HG02884 (cell line): ENCODE measurements at regions not wholly inside any gene's neighbourhood (a gene's known extent, or its start where the extent isn't known, plus 50 kb on each side); places are given as distances from the start of the nearest gene placed in this dataset.

Experiments used
- ATAC-seq: cut with Tn5 transposase; IDR thresholded peaks from one replicate; pipeline ENCODE4 v1.9.1; 2021; ENCODE audit warnings: mild to moderate bottlenecking, moderate library complexity; ENCODE audit not compliant: unreplicated experiment

DNA sequence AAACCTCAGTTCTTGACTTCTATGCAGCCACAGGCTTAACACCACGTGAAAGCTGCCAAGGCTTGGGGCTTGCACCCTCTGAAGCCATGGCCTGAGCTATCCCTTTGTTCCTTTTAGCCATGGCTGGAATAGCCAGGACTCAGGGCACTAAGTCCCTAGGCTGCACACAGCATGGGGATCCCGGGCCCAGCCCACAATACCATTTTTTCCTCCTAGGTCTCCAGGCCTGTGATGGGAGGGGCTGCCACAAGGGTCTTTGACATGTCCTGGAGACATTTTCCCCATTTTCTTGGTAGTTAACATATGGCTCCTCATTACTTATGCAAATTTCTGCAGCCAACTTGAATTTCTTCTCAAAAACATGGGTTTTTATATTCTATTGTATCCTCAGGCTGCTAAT lies 619.1 kb downstream of the NYAP2 start:
- ATAC-seq, result no peak

DNA sequence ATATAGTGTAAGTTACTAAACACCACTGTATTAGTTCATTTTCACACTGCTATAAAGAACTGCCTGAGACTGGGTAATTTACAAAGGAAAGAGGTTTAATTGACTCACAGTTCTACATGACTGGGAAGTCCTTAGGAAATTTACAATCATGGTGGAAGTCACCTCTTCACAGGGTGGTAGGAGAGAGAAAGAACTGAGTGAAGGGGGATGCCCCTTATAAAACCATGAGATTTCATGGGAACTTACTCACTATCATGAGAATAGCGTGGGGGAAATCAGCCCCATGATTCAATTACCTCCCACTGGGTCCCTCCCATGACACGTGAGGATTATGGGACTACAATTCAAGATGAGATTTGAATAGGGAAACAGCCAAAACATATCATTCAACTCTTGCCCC lies 618.0 kb downstream of the NYAP2 start:
- ATAC-seq, result no peak

DNA sequence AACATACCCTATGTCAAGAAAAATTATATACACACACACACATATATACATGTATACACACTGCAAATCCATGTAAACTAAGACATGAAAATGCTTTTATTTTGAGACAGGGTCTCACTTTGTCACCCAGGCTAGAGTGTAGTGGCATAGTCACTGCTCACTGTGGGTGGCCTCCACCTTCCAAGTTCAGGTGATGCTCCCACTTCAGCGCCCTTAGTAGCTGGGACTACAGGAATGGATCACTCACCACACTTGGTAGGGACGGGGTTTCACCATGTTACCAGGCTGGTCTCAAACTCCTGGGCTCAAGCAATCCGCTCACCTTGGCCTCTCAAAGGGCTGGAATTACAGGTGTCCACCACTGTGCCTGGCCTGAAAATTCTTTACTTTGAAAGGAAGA lies 617.6 kb downstream of the NYAP2 start:
- ATAC-seq, result no peak

DNA sequence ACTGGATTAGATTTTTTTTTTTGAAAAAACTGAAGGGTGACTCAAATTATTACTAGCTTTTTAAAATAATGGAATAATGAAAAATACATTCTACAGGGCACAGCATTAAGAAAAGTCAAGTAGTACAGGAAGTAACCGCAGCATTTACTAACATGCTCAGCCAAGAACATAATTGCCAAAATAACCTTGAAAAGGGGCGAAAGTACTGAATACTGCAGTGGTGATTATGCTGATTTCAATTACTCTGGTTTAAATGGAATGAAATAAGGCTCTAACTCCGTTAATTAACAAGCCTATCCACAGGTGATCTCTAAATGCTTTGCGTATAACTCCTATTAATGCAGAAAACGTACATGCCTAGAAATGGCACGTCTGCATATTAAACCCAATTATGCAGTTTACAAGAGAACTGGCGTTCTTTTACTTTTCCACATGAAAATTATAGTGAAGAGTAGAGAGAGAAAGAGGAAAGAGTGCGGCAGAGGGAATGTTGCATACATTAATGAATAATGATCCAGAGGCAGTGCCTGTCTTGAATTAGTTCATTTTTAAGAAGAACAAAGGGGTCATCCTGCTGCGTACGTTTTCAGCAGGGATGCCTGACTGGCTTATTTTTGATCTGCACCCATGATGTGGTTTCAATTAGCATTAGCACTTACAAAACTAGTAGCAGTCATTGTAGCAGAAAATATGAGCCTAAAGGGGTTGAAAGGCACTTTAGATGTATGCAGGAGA lies 612.4 kb downstream of the NYAP2 start:
- ATAC-seq, result no peak

DNA sequence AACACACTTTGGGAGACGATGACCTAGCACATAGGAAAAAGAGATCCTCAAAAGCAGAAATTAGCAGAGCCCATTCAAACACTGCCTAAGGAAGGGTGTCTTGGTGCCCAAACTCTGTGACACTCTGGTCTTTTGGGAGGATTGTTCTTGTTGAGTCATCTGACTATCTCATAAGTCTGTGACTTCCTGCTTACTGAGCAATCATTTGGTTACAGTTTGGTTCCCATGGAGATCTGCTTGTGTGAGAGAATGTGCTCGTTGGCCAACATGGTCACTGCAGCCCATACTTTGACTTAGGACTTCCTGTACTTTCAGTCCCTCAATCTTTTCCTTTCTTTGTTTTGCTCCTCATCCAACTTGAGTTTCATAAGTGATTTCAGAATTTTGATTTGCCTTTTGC lies 602.9 kb downstream of the NYAP2 start:
- ATAC-seq, result no peak

DNA sequence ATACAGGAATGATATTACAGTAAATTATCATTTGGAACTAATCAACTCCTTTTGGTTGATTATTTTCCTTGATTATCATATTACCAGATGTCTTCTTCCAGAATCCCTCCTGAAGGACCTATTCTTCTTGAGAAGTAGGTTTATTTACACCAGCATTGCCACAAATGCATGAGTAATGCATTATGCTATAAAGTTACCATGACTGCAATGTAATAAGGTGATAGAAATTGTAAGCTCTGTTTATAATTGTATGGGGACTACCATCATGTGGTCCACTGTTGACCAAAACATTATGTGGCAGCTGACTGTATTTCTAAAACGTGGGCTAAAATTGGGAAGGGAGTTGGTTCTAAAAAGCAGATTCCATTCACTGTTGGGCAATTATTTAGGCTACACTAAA lies 602.2 kb downstream of the NYAP2 start:
- no peak for ATAC-seq

DNA sequence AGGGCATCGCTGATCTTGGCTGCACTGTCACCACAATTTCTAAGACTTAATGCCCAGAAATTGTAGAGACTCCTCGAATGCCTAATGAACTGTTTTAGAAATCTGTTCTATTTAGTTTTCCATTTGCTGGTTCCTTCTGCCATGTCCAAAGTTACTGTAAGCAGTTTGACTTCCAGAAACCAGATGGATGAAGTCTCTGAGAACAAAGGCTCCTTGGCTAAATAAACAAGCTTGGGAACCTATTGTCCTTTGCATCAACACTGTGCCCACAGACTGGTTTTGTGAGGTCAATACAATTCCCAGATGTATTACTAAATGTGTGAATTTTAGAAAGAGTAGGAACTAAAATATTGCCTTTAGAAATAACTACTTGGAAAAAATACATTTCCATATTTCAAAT lies 600.2 kb downstream of the NYAP2 start:
- no peak for ATAC-seq

DNA sequence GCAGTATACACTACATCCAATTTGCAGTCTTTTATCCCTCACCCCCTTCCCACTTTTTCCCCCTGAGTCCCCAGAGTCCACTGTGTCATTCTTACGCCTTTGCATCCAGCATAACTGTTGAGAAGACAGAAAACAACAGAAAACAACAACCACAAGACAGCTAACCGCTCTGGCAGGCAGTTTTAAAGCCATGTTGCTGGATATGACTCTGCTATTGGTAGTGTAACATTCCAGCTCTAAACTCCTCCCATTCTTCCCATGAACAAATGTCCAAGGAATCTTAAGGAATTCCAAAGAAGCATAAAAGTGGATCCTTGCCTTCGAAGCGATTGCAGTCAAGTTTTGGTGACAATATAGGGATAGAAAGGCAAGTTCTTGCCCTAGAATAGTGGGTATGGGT lies 599.1 kb downstream of the NYAP2 start:
- no peak for ATAC-seq

DNA sequence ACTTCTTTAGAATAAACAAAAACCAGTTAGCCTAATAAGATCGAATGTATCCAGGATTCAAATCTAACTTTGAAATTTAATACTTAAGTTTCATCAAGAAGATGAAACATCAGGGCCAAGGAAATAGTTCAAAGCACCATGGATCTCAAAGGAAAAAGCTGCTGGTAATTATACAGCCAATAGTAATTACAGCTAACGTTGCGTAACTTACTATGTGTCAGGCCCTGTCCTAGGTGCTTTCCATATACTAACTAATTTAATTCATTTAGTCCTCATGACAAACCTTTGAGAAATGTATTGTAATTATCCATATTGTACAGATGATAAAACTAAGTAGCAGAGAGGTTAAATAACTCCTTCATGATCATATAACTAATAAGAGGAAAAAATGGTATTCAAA lies 598.6 kb downstream of the NYAP2 start:
- no peak for ATAC-seq

DNA sequence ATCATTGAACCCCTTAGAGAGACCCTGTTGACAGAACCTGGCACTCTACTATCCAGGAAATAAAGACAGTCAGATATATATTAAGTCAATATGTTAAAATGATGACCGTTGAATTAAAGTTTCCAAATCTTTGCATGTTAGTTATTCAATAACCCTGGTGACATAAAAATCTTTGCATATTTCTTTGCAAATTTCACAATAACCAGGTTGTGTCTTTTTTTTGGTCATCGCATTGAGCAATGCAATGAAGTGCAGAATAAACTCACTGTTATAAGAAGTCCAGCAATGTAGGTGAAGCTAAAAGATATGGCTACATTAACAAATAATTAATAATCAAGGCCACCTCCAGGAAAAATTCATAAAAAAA lies 596.9 kb downstream of the NYAP2 start:
- ATAC-seq, result no peak

DNA sequence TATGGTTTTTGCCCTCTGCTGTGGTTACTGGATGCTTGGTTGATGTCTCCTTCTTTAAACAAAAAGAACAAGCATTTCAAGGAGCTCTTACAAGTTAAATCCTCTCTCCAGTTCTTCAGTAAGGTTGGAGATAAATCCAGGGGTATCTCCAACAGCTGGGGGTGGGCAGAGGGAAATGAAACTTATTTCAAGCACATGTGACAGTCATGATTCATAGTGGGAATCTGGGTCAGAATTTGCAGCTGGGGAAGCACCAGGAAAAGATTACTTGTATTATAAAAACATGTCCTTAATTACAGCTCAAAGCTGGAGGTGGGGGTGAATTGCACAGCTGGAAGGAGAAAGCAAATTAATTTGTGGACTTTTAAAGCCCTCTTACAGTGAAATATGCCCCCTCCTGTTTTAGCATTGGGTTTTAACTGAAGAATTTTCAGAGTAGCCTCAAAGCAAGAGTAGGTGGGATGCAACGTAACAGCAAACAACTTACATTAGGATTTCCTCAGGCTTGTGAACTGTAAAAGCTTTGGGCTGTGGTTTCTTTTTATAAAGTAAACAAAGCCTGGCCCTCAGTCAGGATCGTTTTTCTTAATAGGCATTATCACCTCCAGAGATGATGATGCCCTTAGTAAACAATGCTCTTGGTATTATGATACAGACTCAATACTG lies 596.4 kb downstream of the NYAP2 start:
- ATAC-seq, result no peak

DNA sequence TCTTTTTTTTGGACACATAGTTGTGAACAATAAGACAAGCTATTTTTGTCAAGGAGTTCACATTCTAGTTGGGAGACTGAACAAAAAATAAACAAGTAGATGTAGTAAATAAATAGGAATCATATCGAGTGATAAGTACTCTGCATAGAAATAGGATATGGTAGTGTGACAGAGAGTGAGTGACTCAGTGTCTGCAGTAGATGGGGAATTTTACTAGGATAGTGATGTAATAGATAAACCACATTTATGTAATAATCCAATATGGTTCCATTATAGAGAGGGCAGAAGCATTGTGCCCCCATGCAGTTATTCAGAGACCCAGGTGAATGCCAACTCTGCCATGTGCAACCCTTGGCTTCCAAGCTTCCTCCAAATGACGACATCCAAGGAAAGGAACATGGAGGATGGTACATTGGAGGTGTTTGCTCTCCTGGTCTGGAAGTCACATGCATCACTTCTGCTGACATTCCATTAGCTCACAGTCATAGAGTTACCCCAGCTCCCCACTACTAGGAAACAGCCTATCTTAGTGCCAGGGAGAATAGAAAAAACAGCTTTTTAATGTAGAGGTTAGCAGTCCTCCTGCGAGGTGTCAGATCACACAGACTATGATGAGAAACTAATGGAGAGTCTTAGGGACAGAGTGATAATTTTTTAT lies 595.4 kb downstream of the NYAP2 start:
- ATAC-seq, result no peak

DNA sequence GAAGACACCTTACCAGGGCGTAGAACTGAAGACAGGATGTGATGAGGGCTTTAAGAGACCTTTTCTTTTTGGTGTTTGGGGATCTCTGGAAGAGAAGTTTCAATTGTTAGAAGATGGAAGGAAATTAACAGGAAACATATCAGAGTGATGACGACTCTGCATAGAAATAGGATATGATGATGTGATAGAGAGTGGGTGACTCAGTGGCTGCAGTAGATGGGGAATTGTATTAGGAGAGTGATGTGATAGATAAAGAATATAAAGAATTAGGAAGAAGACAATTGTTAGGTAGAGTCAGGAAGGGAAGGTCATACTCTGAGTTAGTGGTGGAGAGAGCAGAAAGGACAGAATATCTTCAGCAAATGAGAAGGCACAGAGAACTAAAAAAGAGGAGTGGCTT lies 593.9 kb downstream of the NYAP2 start:
- ATAC-seq, result no peak

DNA sequence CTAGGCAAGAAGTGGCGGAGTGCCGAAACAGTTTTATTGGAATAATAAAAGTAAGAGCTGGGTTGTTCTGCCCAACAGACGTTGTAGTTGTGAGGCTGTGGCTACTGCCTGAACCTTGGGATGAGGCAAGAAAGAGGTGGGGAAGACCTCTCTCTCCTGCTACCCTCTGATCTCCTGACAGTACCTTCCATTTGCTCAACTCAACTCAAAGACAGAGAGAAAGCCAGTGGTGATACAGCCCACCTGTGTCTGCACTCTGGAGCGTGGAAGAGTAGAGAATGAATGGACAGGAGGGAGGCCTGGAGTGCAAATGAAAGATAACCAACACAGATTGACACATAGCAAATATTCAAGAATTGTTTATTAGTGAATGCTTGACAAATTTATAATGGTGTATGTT lies 590.3 kb downstream of the NYAP2 start:
- ATAC-seq, result no peak

DNA sequence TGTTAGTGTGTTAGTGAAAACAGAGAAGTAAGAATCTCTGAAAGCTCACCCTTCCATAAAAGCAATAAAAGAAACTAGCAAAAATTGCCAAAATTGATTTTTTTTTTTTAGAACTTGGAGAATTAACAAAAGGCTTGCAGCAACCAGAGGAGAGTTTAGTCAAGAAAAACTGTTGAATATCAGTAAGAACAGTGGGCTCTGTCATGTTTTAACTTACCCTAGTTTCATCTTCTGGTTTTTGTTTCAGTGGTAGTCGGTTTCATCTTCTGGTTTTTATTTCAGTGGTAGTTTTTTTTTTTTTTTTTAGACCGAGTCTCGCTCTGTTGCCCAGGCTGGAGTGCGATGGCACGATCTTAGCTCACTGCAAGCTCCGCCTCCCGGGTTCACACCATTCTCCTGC lies 580.9 kb downstream of the NYAP2 start:
- no peak for ATAC-seq

DNA sequence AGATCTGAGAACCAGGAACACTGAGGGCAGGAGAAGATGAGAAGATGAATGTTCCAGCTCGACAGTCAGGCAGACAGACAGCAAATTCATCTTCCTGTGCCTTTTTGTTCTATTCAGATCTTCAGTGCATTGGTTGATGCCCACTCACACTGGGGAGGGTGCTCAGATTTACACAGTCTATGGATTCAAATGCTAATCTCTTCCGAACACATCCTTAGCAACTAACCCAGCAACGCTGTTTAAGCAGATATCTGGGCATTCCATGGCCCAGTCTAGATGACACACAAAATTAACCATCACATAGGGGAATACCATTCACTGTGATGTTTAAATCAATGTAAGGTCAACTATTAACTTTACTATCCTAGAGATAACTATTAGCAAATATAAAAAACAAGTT lies 571.9 kb downstream of the NYAP2 start:
- no peak for ATAC-seq

DNA sequence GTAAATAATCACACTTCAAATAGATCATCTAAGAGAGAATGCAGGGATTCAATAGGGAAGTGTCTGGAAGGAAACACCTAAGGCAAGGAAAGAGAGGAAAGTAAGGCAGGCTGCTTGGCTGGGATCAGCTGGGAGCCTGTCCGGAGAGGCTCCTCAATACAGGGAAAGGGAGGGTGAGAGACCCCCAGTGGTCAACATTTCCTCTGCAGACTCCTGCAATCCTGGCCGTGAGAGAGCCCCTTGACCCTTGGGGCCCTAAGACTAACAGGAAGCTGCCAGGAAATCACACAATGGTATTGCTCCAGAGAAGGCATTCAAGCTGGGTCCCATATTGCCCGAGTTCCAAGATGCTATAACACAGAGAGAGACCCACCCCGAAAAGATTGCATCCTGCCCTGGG lies 549.4 kb downstream of the NYAP2 start:
- ATAC-seq, result no peak

DNA sequence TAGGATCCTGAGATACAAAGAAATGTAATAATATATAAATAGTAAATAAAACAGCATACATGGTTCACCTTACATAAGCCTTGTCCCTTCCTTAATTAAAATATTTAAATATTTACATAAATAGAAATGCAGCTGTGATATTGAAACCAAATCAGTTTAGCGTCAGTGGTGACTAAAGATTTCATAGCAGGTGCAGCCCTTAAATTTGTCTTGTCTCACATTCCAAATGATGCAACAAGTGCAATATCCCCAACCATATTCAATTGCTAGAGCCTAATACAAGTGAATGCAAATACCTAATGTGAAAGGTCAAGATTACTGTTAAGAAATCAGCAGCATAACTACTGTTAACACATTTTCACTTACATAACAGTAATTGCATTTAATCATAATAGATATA lies 539.5 kb downstream of the NYAP2 start:
- no peak for ATAC-seq

DNA sequence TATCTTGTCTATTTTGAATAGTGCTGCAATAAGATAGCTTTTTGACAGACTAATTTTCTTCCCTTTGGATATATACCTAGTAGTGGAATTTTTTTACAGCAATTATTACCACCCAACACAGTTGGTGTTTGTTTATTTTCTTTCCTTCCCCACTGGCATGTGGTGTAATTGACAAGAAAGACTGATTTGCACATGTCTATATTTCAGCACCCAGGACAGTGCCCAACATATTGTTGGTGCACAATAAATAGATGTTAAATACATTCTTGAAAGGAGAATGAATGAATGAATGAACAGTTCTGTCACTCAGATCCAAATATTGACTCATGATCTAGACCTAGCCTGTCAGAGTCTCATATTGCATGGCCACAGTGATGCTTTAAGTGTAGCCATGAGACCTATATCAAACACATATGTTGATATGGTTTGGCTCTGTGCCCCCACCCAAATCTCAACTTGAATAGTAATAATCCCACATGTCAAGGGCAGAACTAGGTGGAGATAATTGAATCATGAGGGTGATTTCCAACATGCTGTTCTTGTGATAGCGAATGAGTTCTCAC lies 538.2 kb downstream of the NYAP2 start:
- no peak for ATAC-seq

DNA sequence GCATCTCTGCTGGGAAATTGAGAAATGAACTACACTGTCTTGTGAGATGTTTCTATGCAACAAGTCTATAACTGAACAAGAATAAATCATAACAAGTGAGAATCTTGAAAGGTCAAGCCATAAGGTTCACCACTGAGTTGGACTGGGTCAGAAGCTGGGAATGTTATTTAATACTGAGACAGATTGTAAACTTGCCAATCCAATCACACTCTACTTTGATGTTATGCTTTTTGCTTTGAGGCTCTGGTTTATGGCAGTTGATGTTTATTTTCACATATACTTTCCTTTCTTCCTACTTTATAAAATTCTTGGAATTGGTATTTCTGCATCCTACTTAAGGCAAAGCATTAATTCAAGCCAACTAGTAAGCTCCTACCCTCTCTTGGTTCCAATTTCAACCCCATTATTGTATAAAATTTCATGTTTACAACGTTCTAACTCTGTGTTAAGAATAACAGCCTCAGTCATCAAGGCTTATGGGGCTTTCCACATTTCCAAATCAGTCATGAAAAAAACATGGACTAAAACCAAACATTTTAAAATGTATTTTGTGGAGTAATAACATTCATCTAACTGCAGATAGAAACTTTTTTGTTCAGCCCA lies 533.4 kb downstream of the NYAP2 start:
- ATAC-seq, result no peak

DNA sequence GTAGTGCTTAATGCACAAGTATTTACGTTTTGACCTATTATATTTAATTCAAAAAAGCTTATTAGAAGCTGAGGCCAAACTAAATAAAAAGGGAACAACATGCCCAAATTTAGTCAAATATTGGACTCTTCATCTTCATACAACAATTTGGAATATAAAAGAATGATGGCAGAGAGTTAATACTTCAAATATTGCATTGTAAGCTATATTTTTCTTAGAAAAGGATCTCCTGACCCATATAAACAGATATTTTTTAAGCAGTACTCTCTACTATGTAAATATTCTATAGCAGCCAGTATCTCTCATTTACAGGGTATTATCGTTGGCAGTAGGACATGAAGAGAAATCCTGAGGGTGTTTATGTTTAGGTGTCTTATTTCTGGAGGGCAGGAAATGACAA lies 531.2 kb downstream of the NYAP2 start:
- no peak for ATAC-seq
